ENCODE measurements at regions not wholly inside any gene's neighbourhood (a gene's known extent, or its start where the extent isn't known, plus 50 kb on each side); places are given as distances from the start of the nearest gene placed in this dataset.

GRCh38 chr7:131621652-131622051, 65.2 kb upstream of the PODXL start:
- ChIA-PET POLR2A (no interaction called here), CTCF (interaction anchor here (0.6 kb wide), 1 partner anchor 13 kb away, joined by 3 read pairs; no protein-coding TSS in a partner anchor)
- H3K36me3 Mint-ChIP-seq (ENCODE audit: low read depth) = no peaks in the 10 kb centered on the region
- Histone ChIP-seq H3K4me3 (ENCODE audit: low read length) (no peak overlapping the region), H3K9me3 (ENCODE audit: control insufficient read depth in 1 of 2, insufficient read depth in 1 of 2, low read length in 2 of 2) (no peaks in the 10 kb centered on the region), H3K4me1 (ENCODE audit: insufficient read depth, low read length) (no peaks in the 10 kb centered on the region), H3K27me3 (ENCODE audit: control insufficient read depth in 1 of 2, insufficient read depth in 2 of 2, low read length in 2 of 2) (no peaks in the 10 kb centered on the region), H3K36me3 (ENCODE audit: insufficient read depth, low read length) (no peaks in the 10 kb centered on the region), H3K27ac (ENCODE audit: low read depth in 1 of 2, low read length in 2 of 2) (no peak overlapping the region)
- intact Hi-C loops (cut with DNase I, micrococcal nuclease) = no loop called here
- TF ChIP-seq, protein P1, sequence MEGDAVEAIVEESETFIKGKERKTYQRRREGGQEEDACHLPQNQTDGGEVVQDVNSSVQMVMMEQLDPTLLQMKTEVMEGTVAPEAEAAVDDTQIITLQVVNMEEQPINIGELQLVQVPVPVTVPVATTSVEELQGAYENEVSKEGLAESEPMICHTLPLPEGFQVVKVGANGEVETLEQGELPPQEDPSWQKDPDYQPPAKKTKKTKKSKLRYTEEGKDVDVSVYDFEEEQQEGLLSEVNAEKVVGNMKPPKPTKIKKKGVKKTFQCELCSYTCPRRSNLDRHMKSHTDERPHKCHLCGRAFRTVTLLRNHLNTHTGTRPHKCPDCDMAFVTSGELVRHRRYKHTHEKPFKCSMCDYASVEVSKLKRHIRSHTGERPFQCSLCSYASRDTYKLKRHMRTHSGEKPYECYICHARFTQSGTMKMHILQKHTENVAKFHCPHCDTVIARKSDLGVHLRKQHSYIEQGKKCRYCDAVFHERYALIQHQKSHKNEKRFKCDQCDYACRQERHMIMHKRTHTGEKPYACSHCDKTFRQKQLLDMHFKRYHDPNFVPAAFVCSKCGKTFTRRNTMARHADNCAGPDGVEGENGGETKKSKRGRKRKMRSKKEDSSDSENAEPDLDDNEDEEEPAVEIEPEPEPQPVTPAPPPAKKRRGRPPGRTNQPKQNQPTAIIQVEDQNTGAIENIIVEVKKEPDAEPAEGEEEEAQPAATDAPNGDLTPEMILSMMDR (IDR thresholded peaks at IDR 0.05) = no peak
- H3K9me3 Mint-ChIP-seq = no peaks in the 10 kb centered on the region
- no peak for ATAC-seq (ENCODE audit: poor library complexity)
- H3K27me3 Mint-ChIP-seq = peaks cover 13% of the 10 kb centered on the region
- H3K4me1 Mint-ChIP-seq (ENCODE audit: low read depth) = no peaks in the 10 kb centered on the region
- no peak overlapping the region for H3K27ac Mint-ChIP-seq
- DNase-seq = no peak
- no peak overlapping the region for H3K4me3 Mint-ChIP-seq

DNA sequence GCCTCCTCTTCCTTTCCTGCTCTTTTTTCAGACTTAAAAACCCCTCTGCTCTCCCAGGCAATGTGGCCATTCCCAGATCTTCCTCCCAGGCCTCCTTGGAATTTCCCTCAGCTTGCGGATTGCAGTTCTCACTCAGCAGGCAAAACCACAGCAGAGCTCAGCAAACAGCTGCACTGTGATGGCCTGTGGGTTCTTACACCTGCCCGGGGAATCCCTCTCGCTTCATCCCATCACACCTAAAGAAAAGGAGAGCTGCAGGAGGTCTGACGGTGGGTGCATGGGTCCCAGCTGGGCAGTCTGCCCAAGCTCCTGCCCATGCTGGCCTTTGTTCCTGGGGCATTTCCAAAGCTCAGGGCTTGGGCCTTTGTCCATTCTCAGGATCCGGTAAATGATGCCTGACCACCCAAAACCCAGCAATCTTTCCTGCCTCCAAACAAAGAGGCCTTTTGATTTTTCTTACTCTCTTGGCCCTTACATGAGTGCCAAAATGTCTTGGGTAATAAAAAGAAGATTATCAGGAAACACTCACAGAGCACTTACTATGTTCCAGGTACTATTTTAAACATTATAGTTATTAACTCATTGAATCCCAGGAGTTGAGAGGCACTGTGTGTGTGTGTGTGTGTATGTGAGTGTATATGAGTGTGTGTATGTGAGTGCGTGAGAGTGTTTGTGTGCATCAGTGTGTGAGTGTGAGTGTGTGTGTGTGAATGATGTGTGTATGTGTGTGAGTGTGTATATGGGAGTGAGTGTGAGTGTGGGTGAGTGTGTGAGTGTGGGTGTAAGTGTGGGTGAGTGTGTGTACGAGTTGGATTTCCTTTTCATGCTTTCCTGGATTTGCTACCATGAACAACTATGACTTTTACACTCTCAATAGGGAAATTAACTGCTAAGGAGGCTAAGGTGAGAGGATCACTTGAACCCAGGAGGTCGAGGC, 64.5 kb upstream of the PODXL start:
- Histone ChIP-seq H3K9me3 (ENCODE audit: control insufficient read depth in 1 of 2, insufficient read depth in 1 of 2, low read length in 2 of 2) (no peaks in the 10 kb centered on the region), H3K27me3 (ENCODE audit: control insufficient read depth in 1 of 2, insufficient read depth in 2 of 2, low read length in 2 of 2) (no peaks in the 10 kb centered on the region), H3K27ac (ENCODE audit: low read depth in 1 of 2, low read length in 2 of 2) (no peak overlapping the region), H3K36me3 (ENCODE audit: insufficient read depth, low read length) (no peaks in the 10 kb centered on the region), H3K4me1 (ENCODE audit: insufficient read depth, low read length) (no peaks in the 10 kb centered on the region), H3K4me3 (ENCODE audit: low read length) (no peak overlapping the region)
- intact Hi-C loops (cut with DNase I, micrococcal nuclease) = no loop called here
- Mint-ChIP-seq H3K4me3 (no peak overlapping the region), H3K9me3 (no peaks in the 10 kb centered on the region), H3K36me3 (ENCODE audit: low read depth) (no peaks in the 10 kb centered on the region), H3K27me3 (peaks cover 15% of the 10 kb centered on the region), H3K27ac (no peak overlapping the region), H3K4me1 (ENCODE audit: low read depth) (no peaks in the 10 kb centered on the region)
- ATAC-seq (ENCODE audit: poor library complexity) (no peak), DNase-seq (no peak)
- CTCF ChIA-PET = no interaction called here
- POLR2A ChIA-PET = no interaction called here
- TF ChIP-seq, protein P1 (IDR thresholded peaks at IDR 0.05) = no peak

DNA sequence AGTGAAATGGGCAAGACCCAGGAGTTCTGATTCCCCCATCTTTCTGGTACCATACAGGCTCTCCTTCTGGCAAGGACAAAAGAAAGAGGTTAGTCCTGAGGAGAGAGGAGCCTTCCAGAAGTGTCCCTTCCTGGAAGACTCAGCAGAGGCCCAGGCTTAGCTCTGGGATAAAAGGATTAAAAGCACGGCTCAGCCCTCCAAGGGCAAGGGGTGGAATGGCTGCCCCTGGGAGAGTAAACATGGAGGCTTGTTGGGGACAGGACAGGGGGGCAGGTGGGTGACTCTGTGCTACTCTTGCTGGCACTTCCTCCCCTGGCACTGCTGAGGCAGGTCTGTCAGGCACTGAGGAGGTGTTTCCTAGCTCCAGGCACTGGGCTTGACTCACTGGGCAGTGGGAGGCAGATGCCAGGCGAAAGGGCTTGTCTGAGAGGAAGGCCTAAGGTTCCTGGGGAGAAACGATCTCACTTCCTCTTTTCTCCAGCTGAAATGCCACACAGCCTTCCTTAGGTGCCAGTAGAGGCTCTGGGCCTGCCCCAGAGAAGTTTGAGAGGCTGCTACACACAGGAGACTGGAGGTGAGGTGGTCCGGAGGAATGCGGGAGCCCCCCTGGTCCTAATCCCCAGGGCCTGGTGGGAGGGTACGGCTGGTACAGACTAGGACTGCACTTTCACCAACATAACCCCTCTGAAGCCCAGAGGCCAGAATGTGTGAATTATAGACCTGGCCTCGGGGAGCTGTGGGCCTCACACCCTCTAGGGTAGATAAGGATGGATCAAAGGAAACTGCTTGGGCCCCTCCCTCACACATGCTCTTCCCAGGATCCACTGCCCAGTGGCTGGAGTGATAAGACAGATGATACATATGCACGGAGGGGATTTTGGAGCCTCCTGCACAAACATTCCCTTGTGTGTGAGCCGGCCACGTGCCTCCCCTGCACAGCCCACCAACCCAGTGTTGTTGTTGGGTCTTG, 63.2 kb upstream of the PODXL start:
- TF ChIP-seq, protein P1 (IDR thresholded peaks at IDR 0.05) = no peak
- Histone ChIP-seq H3K27me3 (ENCODE audit: control insufficient read depth in 1 of 2, insufficient read depth in 2 of 2, low read length in 2 of 2) (no peaks in the 10 kb centered on the region), H3K9me3 (ENCODE audit: control insufficient read depth in 1 of 2, insufficient read depth in 1 of 2, low read length in 2 of 2) (no peaks in the 10 kb centered on the region), H3K36me3 (ENCODE audit: insufficient read depth, low read length) (no peaks in the 10 kb centered on the region), H3K4me1 (ENCODE audit: insufficient read depth, low read length) (no peaks in the 10 kb centered on the region), H3K27ac (ENCODE audit: low read depth in 1 of 2, low read length in 2 of 2) (no peak overlapping the region), H3K4me3 (ENCODE audit: low read length) (no peak overlapping the region)
- no peaks in the 10 kb centered on the region for H3K4me1 Mint-ChIP-seq (ENCODE audit: low read depth)
- no peaks in the 10 kb centered on the region for H3K36me3 Mint-ChIP-seq (ENCODE audit: low read depth)
- peaks cover 15% of the 10 kb centered on the region for H3K27me3 Mint-ChIP-seq
- ChIA-PET CTCF (no interaction called here), POLR2A (no interaction called here)
- H3K4me3 Mint-ChIP-seq = no peak overlapping the region
- intact Hi-C loops (cut with DNase I, micrococcal nuclease) = no loop called here
- ATAC-seq (ENCODE audit: poor library complexity) (no peak), DNase-seq (peak in 1 of 14 experiments; percentile 8)
- no peak overlapping the region for H3K27ac Mint-ChIP-seq
- no peaks in the 10 kb centered on the region for H3K9me3 Mint-ChIP-seq
